ENCODE measurements at regions not wholly inside any gene's neighbourhood (a gene's known extent, or its start where the extent isn't known, plus 50 kb on each side); places are given as distances from the start of the nearest gene placed in this dataset.

- TF ChIP-seq, protein P1, sequence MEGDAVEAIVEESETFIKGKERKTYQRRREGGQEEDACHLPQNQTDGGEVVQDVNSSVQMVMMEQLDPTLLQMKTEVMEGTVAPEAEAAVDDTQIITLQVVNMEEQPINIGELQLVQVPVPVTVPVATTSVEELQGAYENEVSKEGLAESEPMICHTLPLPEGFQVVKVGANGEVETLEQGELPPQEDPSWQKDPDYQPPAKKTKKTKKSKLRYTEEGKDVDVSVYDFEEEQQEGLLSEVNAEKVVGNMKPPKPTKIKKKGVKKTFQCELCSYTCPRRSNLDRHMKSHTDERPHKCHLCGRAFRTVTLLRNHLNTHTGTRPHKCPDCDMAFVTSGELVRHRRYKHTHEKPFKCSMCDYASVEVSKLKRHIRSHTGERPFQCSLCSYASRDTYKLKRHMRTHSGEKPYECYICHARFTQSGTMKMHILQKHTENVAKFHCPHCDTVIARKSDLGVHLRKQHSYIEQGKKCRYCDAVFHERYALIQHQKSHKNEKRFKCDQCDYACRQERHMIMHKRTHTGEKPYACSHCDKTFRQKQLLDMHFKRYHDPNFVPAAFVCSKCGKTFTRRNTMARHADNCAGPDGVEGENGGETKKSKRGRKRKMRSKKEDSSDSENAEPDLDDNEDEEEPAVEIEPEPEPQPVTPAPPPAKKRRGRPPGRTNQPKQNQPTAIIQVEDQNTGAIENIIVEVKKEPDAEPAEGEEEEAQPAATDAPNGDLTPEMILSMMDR (IDR thresholded peaks at IDR 0.05; ENCODE audit: insufficient read depth, low read length, poor library complexity, severe bottlenecking) = no peak
- H3K36me3 ChIP-seq (ENCODE audit: control insufficient read depth, insufficient read depth, low read length) = no peaks in the 10 kb centered on the region
- peaks cover 1% of the 10 kb centered on the region; the same call in 1 of the 2 replicates for H3K27me3 ChIP-seq (replicated peaks; ENCODE audit: control insufficient read depth, insufficient read depth, low read length)
- no peak overlapping the region for H3K4me3 ChIP-seq (replicated peaks; ENCODE audit: low read depth, low read length)
- DNase-seq (ENCODE audit: extremely low read depth, insufficient read length) = no peak
Observed at GRCh38 chr5:135193213-135194125, 159.4 kb upstream of the PITX1 start.

GRCh38 chr5:135192351-135192750 is 158.3 kb upstream of the PITX1 start:
- H3K4me3 ChIP-seq (replicated peaks; ENCODE audit: low read depth, low read length) = no peak overlapping the region
- TF ChIP-seq, protein P1 (IDR thresholded peaks at IDR 0.05; ENCODE audit: insufficient read depth, low read length, poor library complexity, severe bottlenecking) = no peak
- H3K36me3 ChIP-seq (ENCODE audit: control insufficient read depth, insufficient read depth, low read length) = no peaks in the 10 kb centered on the region
- no peak for DNase-seq (ENCODE audit: extremely low read depth, insufficient read length)
- peaks cover 1% of the 10 kb centered on the region; the same call in 1 of the 2 replicates for H3K27me3 ChIP-seq (replicated peaks; ENCODE audit: control insufficient read depth, insufficient read depth, low read length)

DNA sequence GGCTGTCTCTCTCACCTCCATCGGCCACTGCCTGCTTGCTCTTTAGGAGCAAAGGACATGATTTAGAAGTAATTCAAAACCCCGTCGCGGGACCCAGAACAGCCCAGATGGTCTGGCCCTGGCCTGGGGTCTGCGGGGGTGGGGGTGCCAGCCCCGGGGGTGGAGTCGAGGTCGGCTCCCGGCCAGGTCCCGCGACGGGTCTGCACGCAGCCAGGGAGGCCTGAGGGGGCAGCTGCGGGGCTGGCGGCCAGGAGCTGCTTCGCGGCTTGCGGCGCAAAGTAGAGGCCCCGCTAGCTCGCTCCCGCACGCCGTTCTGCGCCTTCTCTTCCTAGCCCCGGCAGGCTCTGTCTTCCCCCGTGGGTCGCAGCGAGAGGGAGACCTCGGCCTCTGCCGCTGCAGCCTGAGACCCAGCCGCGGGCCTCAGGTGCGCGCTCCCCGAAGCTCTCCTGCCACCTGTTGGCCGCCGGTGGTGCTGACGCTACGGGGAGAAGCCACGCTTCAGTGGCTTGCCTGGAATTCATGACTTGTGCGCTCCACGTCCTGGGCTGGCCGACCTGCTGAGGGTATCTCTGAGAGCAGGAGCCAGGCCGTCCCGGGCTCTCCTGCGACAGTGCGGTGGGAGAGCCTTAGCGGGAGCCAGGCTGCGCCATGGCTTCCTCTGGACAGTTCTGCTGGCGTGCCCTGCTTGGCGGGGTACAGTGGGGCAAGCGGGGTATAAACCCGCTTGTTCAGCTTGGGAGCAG is 157.2 kb upstream of the PITX1 start:
- no peaks in the 10 kb centered on the region for H3K36me3 ChIP-seq (ENCODE audit: control insufficient read depth, insufficient read depth, low read length)
- H3K27me3 ChIP-seq (replicated peaks; ENCODE audit: control insufficient read depth, insufficient read depth, low read length) = peaks cover 1% of the 10 kb centered on the region; the same call in 1 of the 2 replicates
- peak; percentile 56 for DNase-seq (ENCODE audit: extremely low read depth, insufficient read length)
- TF ChIP-seq, protein P1 (IDR thresholded peaks at IDR 0.05; ENCODE audit: insufficient read depth, low read length, poor library complexity, severe bottlenecking) = peak; percentile 96
- H3K4me3 ChIP-seq (replicated peaks; ENCODE audit: low read depth, low read length) = peak overlapping the region; percentile 41

- no peak for DNase-seq (ENCODE audit: extremely low read depth, insufficient read length)
- Histone ChIP-seq H3K27me3 (replicated peaks; ENCODE audit: control insufficient read depth, insufficient read depth, low read length) (peaks cover 1% of the 10 kb centered on the region; the same call in 1 of the 2 replicates), H3K36me3 (ENCODE audit: control insufficient read depth, insufficient read depth, low read length) (no peaks in the 10 kb centered on the region), H3K4me3 (replicated peaks; ENCODE audit: low read depth, low read length) (no peak overlapping the region)
- TF ChIP-seq, protein P1 (IDR thresholded peaks at IDR 0.05; ENCODE audit: insufficient read depth, low read length, poor library complexity, severe bottlenecking) = no peak
Observed at GRCh38 chr5:135190416-135191083, 156.5 kb upstream of the PITX1 start.

DNA sequence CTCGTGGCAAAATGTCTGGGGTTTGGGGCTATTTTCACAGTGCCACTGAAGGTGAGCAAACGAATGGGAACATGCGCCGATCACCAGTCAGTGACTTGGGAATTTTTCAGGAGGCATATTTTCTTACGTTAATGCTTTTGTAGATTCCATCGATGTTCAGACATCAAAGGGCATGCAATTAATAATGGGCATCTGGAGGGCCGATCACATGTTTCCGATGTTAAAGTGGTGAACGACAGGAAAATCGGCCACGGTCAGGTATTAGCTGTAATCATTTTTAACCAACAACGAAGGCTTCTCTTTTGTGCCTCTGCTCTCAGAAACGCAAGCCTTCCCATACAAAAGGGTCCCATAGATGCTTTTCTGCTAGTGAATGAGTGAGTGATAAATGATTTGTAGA is 155.0 kb upstream of the PITX1 start:
- TF ChIP-seq, protein P1 (IDR thresholded peaks at IDR 0.05; ENCODE audit: insufficient read depth, low read length, poor library complexity, severe bottlenecking) = no peak
- H3K36me3 ChIP-seq (ENCODE audit: control insufficient read depth, insufficient read depth, low read length) = no peaks in the 10 kb centered on the region
- DNase-seq (ENCODE audit: extremely low read depth, insufficient read length) = no peak
- H3K27me3 ChIP-seq (replicated peaks; ENCODE audit: control insufficient read depth, insufficient read depth, low read length) = no peaks in the 10 kb centered on the region; the same call in 1 of the 2 replicates
- no peak overlapping the region for H3K4me3 ChIP-seq (replicated peaks; ENCODE audit: low read depth, low read length)

All from GM06990 (cell line).